ENCODE measurements at regions not wholly inside any gene's neighbourhood (a gene's known extent, or its start where the extent isn't known, plus 50 kb on each side); places are given as distances from the start of the nearest gene placed in this dataset.

GRCh38 chr7:68078157-68078710, 1081.6 kb downstream of the TYW1 start (continued):
- TF ChIP-seq, protein P1, sequence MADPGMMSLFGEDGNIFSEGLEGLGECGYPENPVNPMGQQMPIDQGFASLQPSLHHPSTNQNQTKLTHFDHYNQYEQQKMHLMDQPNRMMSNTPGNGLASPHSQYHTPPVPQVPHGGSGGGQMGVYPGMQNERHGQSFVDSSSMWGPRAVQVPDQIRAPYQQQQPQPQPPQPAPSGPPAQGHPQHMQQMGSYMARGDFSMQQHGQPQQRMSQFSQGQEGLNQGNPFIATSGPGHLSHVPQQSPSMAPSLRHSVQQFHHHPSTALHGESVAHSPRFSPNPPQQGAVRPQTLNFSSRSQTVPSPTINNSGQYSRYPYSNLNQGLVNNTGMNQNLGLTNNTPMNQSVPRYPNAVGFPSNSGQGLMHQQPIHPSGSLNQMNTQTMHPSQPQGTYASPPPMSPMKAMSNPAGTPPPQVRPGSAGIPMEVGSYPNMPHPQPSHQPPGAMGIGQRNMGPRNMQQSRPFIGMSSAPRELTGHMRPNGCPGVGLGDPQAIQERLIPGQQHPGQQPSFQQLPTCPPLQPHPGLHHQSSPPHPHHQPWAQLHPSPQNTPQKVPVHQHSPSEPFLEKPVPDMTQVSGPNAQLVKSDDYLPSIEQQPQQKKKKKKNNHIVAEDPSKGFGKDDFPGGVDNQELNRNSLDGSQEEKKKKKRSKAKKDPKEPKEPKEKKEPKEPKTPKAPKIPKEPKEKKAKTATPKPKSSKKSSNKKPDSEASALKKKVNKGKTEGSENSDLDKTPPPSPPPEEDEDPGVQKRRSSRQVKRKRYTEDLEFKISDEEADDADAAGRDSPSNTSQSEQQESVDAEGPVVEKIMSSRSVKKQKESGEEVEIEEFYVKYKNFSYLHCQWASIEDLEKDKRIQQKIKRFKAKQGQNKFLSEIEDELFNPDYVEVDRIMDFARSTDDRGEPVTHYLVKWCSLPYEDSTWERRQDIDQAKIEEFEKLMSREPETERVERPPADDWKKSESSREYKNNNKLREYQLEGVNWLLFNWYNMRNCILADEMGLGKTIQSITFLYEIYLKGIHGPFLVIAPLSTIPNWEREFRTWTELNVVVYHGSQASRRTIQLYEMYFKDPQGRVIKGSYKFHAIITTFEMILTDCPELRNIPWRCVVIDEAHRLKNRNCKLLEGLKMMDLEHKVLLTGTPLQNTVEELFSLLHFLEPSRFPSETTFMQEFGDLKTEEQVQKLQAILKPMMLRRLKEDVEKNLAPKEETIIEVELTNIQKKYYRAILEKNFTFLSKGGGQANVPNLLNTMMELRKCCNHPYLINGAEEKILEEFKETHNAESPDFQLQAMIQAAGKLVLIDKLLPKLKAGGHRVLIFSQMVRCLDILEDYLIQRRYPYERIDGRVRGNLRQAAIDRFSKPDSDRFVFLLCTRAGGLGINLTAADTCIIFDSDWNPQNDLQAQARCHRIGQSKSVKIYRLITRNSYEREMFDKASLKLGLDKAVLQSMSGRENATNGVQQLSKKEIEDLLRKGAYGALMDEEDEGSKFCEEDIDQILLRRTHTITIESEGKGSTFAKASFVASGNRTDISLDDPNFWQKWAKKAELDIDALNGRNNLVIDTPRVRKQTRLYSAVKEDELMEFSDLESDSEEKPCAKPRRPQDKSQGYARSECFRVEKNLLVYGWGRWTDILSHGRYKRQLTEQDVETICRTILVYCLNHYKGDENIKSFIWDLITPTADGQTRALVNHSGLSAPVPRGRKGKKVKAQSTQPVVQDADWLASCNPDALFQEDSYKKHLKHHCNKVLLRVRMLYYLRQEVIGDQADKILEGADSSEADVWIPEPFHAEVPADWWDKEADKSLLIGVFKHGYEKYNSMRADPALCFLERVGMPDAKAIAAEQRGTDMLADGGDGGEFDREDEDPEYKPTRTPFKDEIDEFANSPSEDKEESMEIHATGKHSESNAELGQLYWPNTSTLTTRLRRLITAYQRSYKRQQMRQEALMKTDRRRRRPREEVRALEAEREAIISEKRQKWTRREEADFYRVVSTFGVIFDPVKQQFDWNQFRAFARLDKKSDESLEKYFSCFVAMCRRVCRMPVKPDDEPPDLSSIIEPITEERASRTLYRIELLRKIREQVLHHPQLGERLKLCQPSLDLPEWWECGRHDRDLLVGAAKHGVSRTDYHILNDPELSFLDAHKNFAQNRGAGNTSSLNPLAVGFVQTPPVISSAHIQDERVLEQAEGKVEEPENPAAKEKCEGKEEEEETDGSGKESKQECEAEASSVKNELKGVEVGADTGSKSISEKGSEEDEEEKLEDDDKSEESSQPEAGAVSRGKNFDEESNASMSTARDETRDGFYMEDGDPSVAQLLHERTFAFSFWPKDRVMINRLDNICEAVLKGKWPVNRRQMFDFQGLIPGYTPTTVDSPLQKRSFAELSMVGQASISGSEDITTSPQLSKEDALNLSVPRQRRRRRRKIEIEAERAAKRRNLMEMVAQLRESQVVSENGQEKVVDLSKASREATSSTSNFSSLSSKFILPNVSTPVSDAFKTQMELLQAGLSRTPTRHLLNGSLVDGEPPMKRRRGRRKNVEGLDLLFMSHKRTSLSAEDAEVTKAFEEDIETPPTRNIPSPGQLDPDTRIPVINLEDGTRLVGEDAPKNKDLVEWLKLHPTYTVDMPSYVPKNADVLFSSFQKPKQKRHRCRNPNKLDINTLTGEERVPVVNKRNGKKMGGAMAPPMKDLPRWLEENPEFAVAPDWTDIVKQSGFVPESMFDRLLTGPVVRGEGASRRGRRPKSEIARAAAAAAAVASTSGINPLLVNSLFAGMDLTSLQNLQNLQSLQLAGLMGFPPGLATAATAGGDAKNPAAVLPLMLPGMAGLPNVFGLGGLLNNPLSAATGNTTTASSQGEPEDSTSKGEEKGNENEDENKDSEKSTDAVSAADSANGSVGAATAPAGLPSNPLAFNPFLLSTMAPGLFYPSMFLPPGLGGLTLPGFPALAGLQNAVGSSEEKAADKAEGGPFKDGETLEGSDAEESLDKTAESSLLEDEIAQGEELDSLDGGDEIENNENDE (IDR thresholded peaks at IDR 0.05; ENCODE audit: insufficient replicate concordance, low read length): no peak
- TF ChIP-seq, protein P2, sequence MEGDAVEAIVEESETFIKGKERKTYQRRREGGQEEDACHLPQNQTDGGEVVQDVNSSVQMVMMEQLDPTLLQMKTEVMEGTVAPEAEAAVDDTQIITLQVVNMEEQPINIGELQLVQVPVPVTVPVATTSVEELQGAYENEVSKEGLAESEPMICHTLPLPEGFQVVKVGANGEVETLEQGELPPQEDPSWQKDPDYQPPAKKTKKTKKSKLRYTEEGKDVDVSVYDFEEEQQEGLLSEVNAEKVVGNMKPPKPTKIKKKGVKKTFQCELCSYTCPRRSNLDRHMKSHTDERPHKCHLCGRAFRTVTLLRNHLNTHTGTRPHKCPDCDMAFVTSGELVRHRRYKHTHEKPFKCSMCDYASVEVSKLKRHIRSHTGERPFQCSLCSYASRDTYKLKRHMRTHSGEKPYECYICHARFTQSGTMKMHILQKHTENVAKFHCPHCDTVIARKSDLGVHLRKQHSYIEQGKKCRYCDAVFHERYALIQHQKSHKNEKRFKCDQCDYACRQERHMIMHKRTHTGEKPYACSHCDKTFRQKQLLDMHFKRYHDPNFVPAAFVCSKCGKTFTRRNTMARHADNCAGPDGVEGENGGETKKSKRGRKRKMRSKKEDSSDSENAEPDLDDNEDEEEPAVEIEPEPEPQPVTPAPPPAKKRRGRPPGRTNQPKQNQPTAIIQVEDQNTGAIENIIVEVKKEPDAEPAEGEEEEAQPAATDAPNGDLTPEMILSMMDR (IDR thresholded peaks at IDR 0.05; ENCODE audit: control extremely low read depth in 1 of 3, insufficient read depth in 1 of 3, low read depth in 1 of 3, low read length in 3 of 3): no peak
- TF ChIP-seq YY1 (IDR thresholded peaks at IDR 0.05; ENCODE audit: low read depth, low read length) (no peak), TAF7 (optimal IDR thresholded peaks at IDR 0.05; ENCODE audit: borderline replicate concordance, low read depth, low read length) (no peak), SP1 (IDR thresholded peaks at IDR 0.05; ENCODE audit: low read depth, low read length) (no peak), EGR1 (IDR thresholded peaks at IDR 0.05; ENCODE audit: borderline replicate concordance, low read depth, low read length) (no peak), POLR2A (IDR thresholded peaks at IDR 0.05; ENCODE audit: control extremely low read depth in 1 of 2, low read depth in 2 of 2, low read length in 2 of 2) (no peak), SIX5 (IDR thresholded peaks at IDR 0.05; ENCODE audit: low read depth, low read length) (no peak), TAF1 (IDR thresholded peaks at IDR 0.05; ENCODE audit: low read depth, low read length) (no peak), EP300 (IDR thresholded peaks at IDR 0.05; ENCODE audit: borderline replicate concordance in 1 of 2, low read depth in 2 of 2, low read length in 2 of 2) (no peak)

All from H1 (cell line).